KOPT-K1 (cell line): ENCODE measurements at regions not wholly inside any gene's neighbourhood (a gene's known extent, or its start where the extent isn't known, plus 50 kb on each side); places are given as distances from the start of the nearest gene placed in this dataset.
"Not testable (repeated sequence)": the region's sequence is repeated elsewhere in the genome, so short reads cannot be mapped to it uniquely, and the experiment has no call there.

Source experiments
- H3K27ac ChIP-seq: fragments of 200-600 bp; sonication (generic); 2 replicates; pipeline ENCODE4 v1.5.1; 2016; ENCODE audit warnings: antibody characterized with exemption, mild to moderate bottlenecking, low read depth, low read length; ENCODE audit not compliant: poor library complexity, severe bottlenecking
- H3K36me3 ChIP-seq: fragments of 200-600 bp; sonication (generic); 2 replicates; pipeline ENCODE4 v1.5.1; 2017; ENCODE audit warnings: antibody characterized with exemption, mild to moderate bottlenecking, low read length, moderate library complexity; ENCODE audit not compliant: insufficient read depth
- H3K9me3 ChIP-seq: fragments of 200-600 bp; sonication (generic); 2 replicates; pipeline ENCODE4 v1.5.1; 2017; ENCODE audit warnings: antibody characterized with exemption, low read length, mild to moderate bottlenecking; ENCODE audit not compliant: insufficient read depth, poor library complexity, severe bottlenecking

DNA sequence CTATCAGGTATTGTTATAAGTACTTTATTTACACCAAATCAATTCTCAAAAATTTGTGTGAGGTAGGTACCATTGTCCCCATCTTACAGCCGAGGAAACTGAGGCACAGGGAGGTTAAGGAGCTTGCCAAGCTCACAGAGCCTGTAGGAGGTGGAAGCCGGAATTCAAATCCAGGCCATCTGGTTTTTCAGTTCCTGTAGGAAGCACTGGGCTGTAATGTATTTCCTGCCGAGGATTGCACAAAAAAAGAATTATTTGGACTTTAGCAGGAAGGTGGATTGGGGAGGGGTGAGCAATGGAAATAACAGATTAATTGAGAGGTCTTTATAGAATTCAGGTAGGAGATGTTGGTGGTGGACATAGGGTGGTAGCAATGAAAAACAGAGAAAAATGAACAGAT is 315.3 kb upstream of the AUTS2 start:
- Histone ChIP-seq H3K27ac (no peak overlapping the region), H3K36me3 (no peaks in the 10 kb centered on the region), H3K9me3 (peaks cover 16% of the 10 kb centered on the region)

DNA sequence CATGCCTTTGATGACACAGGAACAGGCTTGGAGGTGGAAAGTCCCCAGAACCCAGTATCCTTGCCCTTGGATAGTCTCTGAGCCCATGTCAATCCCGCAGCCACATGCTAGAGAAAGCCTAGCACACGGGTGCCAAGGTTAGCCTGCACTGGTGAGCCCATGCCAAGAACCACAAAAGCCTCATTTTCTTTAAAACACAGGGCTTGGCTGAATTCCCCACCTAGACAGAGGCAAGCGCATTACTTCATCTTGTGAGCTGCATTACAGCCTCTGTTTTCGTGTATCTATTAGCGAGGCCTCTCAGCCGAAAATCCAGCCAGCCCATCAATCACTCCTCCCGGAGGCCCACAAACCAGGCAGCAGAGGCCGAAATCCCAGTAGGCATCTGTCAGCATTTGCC is 314.9 kb upstream of the AUTS2 start:
- Histone ChIP-seq H3K36me3 (no peaks in the 10 kb centered on the region), H3K9me3 (peaks cover 16% of the 10 kb centered on the region), H3K27ac (no peak overlapping the region)

DNA sequence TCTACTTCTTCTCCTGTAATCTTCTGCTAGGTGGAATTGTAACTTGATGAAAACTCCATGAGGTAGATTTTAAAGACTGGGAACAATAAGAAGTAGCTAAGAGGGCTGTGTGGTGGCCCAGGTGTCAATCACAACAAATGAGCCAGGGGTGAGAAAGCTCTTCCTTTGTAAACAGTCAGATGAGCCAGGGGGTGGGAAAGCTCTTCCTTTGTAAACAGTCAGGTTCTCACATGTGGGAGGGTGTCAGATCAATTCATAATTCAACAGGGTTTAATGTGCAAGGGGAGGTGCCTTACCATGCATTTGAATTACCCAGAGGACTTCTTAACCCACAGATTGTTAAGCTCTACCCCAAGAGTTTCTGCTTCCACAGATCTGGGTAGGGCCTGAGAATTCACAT is 312.4 kb upstream of the AUTS2 start:
- Histone ChIP-seq H3K27ac (no peak overlapping the region), H3K36me3 (no peaks in the 10 kb centered on the region), H3K9me3 (no peaks in the 10 kb centered on the region)

DNA sequence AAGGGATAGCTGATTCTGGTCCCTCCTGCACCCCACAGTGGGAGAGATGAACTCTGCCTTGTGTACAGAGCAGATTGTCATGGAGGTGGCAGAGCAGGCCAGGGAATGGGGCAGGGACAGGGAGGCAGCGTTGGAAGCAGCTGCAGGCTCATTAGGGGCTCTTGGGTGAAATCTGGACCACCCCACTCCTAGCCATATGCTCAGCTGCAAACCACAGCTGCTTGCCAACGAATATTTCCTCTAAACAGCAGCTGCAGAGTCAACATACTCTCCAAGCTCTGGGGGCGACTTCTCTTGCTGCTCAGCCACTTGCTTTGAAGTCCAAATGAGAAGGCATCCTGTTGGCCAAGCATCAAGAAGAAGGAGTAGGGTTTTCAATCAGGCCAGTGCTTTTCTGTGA is 302.3 kb upstream of the AUTS2 start:
- no peaks in the 10 kb centered on the region for H3K36me3 ChIP-seq
- H3K27ac ChIP-seq, result no peak overlapping the region
- H3K9me3 ChIP-seq, result no peaks in the 10 kb centered on the region

DNA sequence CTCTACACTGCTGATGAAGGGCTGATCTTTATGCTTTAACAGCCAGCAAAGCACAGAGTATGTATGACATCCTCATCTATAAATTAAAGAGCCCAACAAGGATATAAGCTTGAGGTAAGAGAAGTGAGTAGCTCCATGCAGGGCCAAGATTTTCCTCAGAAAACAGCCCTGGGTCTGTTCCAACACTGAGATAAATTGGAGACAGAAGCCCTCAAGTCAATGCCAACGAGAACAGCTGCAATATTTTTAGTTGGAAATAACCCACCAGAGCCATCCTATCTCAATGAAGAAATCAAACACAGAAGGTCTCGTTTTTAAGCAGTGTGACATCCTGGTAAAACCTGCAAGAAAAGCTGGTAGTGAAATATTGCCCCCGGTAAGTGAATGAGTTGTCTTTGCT is 297.0 kb upstream of the AUTS2 start:
- Histone ChIP-seq H3K36me3 (no peaks in the 10 kb centered on the region), H3K9me3 (no peaks in the 10 kb centered on the region), H3K27ac (no peak overlapping the region)

DNA sequence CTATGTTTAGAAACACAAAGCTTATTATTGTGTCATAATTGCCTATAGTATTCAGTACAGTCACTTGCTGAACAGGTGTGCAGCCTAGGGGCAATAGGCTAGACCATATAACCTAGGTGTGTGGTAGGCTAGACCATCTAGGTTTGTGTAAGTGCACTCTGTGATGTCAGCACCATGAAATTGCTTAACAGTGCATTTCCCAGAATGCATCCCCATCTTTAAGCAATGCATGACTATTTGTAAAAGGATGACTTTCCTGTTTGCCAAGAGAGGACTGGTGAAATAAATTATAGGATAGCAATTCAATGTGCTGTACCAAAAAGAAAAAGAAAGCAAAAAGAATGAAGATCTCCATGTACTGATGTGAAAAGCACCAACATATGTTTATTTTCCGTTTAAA is 288.7 kb upstream of the AUTS2 start:
- Histone ChIP-seq H3K36me3 (no peaks in the 10 kb centered on the region), H3K9me3 (no peaks in the 10 kb centered on the region), H3K27ac (no peak overlapping the region)

DNA sequence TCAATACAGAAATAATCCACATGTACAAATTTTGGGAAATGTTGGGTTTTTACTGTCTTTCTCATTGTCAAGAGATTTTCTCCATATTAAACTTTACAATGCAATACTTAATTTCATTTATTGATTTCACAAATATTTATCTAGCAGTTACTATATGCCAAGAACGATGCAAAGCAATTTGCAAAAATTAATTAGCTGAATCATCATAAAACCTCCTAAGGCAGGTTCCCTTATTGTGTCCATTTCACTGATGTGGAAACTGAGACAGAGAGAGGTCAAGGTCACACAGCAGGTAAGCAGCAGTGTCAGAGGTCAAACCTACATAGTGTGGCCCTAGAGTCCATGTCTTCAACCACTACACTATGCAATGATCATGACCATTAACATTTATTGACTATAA is 286.8 kb upstream of the AUTS2 start:
- no peaks in the 10 kb centered on the region for H3K9me3 ChIP-seq
- H3K27ac ChIP-seq, result no peak overlapping the region
- H3K36me3 ChIP-seq, result no peaks in the 10 kb centered on the region

DNA sequence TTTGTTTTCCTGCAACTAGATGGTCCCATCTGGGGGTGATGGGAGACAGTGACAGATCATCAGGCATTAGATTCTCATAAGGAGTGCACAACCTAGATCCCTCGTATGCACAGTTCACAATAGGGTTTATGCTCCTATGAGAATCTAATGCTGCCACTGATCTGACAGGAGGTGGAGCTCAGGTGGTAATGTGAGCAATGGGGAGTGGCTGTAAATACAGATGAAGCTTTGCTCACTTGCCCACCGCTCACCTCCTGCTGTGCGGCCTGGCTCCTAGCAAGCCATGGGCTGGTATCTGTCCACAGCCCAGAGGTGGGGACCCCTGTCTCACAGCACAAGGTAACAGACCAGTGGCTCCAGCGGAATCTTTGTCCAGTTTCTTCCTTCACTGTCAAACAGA is 284.4 kb upstream of the AUTS2 start:
- not testable (repeated sequence) for H3K9me3 ChIP-seq, H3K36me3 ChIP-seq, H3K27ac ChIP-seq

DNA sequence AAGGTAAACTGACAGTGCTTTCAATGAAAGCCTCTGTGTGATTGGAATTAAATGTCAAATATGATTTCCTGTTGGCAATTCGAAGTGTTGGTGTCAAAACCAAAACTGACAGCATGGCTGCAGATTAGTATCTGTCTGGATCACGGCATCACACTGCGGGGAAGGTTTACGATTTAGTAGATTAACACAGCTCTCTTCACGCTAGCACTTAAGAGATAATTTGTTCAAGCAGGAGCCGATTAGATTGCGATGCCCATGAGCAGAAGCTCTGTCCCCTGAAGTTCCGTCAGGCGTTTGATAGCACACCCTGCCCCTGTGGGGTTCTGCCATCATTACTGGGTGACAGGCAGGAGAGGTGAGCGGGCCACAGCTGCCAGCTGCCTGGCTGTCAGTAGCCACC is 279.5 kb upstream of the AUTS2 start:
- H3K36me3 ChIP-seq, result no peaks in the 10 kb centered on the region

DNA sequence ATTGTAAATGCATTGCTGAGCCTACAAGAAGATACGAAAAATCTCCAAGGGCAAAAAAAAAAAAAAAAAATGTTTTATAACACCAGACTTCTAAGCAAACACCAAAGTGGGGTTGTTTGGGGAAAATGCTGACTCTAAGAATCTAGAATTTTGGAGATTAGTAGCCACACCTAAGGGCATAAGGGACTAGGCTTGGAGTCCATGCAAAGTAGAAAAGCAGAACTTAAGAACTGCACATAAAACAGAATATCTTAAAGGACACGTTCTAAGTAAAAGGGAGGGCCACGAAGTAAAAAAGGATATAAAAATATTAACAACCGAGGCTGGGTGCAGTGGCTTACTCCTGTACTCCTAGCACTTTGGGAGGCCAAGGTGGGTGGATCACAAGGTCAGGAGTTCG is 269.8 kb upstream of the AUTS2 start:
- Histone ChIP-seq H3K27ac (no peak overlapping the region), H3K36me3 (no peaks in the 10 kb centered on the region), H3K9me3 (no peaks in the 10 kb centered on the region)

More for the DNA sequence above, 279.5 kb upstream of the AUTS2 start:
- H3K27ac ChIP-seq, result no peak overlapping the region
- no peaks in the 10 kb centered on the region for H3K9me3 ChIP-seq

DNA sequence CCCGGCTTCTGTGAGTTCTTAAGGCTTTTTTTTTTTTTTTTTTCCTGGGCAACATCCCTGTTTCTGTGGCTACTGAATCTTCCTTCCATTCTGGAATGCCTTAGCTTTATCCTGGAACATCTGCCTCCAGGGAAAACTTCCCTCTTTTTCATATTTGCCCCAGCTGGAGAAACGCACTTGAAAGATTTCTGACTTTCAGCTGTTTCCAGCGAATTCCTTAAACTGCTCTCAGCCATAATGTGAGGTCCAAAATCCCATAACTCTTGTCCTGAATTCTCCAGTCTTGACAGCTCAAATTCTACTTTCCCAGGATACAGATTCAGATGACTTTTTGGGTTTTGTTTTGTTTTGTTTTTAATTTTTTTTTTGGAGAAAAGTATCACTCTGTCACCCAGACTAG is 263.6 kb upstream of the AUTS2 start:
- no peaks in the 10 kb centered on the region for H3K36me3 ChIP-seq
- H3K9me3 ChIP-seq, result no peaks in the 10 kb centered on the region
- no peak overlapping the region for H3K27ac ChIP-seq

DNA sequence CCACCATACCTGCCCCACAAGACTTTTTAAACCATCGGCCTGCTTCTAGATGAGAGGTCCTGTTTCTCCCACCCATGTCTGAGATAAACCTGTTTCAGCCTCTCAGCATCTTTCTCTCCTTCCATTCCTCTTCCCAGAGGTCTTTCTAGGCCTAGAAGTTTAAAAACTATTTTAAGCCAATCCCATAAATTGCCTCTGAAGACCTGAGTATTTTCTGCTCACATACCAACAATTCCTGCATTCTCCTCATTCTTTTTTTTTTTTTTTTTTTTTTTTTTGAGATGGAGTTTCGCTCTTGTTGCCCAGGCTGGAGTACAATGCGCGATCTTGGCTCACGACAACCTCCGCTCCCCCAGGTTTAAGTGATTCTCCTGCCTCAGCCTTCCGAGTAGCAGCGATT is 262.9 kb upstream of the AUTS2 start:
- H3K9me3 ChIP-seq, result no peaks in the 10 kb centered on the region
- H3K27ac ChIP-seq, result no peak overlapping the region
- no peaks in the 10 kb centered on the region for H3K36me3 ChIP-seq

DNA sequence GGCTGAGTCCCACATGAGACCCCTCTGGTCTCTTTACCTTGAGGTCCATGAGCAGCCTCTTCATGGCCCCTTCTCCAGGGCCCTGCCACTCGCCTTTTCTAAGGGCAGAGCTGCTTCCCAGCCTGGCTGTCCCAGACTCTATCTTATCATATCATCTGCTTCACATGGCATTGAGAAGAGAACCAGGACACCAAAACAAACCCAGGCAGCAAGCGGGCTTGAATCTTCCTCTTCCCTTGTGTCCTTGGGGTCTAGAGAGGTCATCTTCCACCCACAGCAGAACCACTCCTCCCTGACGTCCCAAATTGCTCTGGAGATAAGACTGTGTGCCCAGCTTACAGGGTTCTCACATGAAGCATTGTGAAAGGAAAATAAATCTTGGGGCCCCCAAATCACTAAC is 261.3 kb upstream of the AUTS2 start:
- H3K9me3 ChIP-seq, result no peaks in the 10 kb centered on the region
- H3K36me3 ChIP-seq, result no peaks in the 10 kb centered on the region
- no peak overlapping the region for H3K27ac ChIP-seq

DNA sequence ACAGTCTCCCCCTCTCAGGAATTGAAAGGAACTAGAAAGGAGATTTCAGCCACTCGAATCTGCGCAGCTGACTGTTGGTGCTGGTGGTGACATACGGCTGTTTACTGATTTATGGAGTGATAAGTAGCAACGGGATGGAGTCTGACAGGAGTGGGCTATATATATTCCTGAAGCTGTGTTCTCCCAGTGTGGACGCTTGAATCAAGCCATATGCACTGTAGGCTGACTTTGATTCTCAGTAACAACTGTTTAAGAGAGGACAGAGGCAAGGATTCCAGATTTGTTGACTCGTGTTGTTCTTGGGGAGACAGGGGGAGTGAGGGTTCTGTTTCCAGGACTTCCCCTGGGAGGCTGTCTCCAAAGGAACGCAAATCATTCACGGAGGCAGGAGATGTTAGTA is 260.1 kb upstream of the AUTS2 start:
- Histone ChIP-seq H3K36me3 (no peaks in the 10 kb centered on the region), H3K9me3 (no peaks in the 10 kb centered on the region), H3K27ac (no peak overlapping the region)

DNA sequence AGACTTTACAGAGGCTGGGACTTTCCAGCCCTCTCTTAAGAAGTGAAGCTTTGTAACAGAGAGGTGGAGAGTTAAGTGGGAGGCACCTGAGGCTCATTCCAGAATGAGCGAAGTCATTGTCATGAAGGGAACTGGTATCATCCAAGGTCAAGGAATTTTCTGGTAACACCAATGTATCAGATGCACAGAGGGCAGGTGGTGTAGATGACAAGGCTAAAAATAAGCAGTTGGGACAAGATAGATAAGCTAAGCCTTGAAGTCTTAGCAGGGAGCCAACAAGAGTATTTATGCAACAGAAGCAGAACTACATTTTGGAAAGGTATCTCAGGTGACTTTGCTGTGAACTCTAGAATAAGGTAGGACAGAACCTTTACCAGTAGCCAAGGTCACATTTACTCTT is 257.0 kb upstream of the AUTS2 start:
- Histone ChIP-seq H3K9me3 (no peaks in the 10 kb centered on the region), H3K27ac (no peak overlapping the region), H3K36me3 (no peaks in the 10 kb centered on the region)

DNA sequence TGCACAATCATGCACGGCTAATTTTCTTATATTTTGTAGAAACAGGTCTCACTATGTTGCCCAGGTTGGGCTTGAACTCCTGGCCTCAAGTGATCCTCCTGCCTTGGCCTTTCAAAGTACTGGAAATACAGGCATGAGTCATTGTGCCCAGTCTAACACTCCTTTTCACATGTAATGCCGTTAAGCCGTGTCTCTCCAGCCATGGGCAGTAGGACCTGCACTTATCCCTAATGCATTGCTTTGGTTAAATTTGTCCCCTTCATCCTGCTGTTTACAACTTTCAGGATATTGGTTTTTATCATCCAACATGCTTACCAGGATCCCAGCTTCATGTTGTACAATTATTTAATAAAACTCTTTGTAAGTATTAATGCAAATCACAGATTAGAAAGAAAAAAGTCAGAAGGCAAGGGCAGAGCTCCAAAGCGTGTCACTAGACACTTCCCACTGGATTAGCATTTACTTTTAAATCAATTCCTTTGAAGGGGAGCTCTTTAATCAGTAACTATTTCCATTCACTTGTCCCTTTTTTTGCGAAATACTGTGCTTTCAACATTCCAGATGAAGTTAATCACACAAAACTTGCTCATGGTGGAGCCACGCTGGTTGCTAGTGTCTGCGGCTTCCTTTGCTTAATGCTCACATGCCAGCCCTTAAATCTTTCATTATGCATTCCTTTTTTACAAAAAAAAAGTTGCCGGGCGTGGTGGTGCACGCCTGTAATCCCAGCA is 256.0 kb upstream of the AUTS2 start:
- no peaks in the 10 kb centered on the region for H3K9me3 ChIP-seq
- H3K36me3 ChIP-seq, result no peaks in the 10 kb centered on the region
- H3K27ac ChIP-seq, result no peak overlapping the region
